Inferior parietal cortex (tissue), 1 donor: ENCODE measurements at regions not wholly inside any gene's neighbourhood (a gene's known extent, or its start where the extent isn't known, plus 50 kb on each side); places are given as distances from the start of the nearest gene placed in this dataset.
"Not testable (repeated sequence)": the region's sequence is repeated elsewhere in the genome, so short reads cannot be mapped to it uniquely, and the experiment has no call there.

Experiments used
- DNase-seq: peaks from one replicate; pipeline ENCODE4 v3.0.0-alpha.2; 2016; ENCODE audit errors: extremely low spot score

DNA sequence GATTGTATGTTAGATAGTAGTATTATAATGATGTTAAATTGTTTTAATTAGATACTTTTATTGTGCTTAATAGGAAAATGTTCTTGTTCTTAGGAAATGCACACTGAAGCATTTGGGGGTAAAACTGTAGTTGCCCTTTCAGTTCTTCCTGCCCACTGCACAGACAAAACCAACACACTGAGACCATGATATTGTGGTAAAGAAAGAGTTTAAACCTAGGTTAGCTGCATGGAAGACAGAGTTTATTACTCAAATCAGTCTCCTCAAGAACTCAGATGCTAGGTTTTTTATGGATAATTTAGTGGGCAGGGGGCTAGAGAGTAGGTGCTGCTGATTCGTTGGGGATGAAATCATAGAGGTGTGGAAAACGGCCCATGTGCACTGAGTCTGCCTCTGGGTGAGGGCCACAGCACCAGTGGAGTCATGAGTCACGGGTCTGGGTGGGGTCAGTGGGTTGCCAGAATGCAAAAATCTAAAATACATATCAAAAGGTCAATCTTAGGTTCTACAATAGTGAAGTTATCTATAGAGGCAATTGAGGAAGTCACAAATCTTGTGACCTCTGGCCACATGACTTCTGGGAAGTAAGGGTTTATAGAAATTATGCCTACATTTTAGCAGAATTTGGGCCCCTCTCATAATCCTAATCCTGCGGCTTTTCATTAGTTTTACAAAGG, 124.8 kb upstream of the FOXN2 start:
- no peak for DNase-seq

DNA sequence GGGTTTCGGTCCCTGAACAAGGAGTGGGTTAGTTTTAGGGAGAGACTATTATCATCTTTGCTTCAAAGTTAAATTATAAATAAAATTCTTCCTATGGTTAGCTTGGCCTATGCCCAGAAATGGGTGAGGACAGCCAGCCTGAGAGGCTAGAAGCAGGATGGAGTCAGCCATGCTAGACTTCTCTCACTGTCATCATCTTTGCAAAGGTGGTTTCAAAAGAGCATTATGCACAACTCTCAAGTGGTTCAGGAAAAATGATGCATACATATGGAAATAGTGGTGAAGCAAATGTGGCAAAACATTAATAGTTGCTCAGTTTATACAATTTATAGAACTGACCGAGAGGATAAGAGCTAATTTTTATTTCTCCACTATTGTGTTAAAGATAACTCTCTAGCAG, 124.3 kb upstream of the FOXN2 start:
- no peak for DNase-seq

DNA sequence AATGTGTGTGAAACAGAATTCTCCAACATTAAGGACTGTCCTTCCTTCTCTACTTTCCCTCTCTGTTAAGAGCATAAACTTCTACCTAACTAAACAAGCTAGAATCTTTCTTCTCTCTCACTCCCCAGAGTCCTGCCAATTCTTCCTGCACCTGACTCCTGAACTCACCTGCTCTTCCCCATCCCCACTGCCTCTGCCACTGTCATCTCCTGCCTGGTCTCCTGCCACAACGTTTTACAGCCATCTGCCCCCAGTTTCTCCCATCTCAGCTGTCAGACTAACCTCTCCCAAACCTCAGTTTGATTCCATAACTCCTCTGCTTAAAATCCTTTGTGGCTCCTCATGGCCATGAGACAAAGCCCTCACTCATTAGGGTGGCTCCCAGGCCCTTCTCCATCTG, 119.8 kb upstream of the FOXN2 start:
- DNase-seq: no peak

DNA sequence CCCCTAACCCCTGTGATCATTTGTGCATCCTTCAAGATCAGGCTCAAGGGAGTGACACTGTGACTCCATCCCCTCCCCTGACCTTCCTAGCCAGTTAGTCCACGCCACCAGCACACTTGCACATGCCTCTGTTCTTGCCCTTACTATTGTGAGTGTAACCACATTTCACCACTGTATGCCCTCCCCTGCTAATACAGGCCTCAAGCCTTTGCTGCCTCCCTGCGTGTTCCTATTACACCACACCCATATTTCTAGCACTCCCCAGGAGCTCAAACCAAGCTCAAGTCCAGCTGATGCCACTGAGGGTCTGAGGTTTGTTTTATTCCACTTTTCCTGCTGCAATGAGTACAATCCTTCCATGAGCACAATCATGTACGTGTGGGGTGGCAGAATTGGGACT, 119.3 kb upstream of the FOXN2 start:
- no peak for DNase-seq

DNA sequence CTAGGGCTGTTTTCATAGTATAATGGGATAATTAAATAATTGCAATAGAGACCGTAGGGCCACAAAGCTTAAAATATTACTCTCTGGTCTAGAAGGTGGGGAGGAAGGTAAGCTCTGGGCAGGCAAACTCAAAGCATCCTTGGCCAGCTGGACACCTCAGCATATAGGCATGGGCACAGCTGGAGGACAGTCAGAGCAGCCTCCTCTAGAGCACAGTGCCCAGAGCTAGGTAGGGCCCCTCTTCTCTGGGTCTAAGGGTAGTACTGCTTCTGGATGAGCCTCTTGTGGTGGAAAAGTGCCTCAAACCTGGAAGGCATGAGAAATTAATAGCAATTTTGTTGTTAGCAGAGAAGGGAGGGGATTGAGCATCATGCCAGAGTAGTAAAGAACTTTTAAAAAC, 116.9 kb upstream of the FOXN2 start:
- DNase-seq: no peak

DNA sequence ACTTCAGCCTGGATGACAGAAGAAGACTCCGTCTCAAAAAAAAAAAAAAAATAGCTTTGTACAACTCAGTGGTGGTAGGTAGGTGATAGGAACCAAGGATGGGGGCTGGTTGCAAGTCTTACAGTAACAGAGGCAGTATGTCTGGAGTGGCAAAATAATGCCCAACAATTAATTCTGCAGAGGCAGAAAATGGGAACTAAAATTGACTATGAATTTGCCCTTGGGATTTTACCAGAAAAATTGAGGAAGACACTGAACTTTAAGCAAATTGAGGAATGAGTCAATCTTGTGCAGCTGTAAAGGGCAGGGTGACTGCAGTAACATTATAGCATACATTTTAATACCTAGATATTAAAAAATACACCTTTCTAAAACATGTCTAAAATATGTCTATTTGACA, 116.1 kb upstream of the FOXN2 start:
- no peak for DNase-seq

DNA sequence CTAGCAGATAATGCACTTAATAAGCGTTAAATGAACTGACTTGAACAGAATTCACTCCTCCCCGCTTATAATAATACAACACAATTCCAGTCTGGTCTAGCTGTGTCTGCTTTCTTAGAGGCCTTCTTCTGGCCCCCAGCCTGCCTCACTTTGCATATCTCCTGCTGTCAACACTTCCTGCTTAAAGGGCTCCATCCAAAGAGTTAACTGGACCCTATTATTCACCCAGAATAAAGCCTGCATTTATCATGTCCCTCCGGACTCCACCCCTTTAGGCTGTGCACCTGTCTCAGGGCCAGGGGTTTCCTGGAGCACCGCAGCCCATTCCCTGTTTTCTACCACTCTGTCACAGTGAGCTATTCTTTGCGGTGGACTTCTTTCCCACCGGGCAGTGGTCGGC, 115.4 kb upstream of the FOXN2 start:
- DNase-seq: no peak

DNA sequence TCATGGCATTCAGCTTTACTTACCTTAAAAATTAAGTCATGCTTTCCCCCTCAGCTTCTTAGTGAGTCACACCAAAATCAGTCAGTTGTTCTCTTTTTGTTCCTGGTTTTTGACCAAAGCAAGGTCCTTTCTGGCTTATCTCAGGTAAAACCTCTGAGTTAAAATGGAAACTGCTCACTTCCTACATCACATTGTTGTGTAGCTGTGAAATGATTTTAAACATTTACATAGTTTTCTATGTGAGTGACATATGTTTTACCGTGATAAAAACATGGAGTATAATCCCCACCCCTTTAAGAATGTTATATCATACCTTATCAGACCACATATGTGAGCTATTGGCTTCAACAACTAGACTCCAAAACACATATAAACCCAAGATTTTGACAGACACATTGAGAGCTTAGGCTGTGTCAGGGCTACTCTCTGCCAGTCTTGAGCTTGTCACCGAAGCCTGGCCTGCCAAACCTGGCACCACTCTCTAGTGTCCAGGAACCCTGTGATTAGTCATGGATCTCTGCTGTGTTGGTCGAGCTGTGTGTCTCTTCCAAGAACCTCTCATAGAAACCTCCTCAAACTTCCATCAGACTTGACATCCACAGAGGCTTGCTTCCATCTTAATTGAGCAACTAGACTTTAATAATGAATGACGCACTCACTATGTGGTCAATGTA, 113.7 kb upstream of the FOXN2 start:
- no peak for DNase-seq

DNA sequence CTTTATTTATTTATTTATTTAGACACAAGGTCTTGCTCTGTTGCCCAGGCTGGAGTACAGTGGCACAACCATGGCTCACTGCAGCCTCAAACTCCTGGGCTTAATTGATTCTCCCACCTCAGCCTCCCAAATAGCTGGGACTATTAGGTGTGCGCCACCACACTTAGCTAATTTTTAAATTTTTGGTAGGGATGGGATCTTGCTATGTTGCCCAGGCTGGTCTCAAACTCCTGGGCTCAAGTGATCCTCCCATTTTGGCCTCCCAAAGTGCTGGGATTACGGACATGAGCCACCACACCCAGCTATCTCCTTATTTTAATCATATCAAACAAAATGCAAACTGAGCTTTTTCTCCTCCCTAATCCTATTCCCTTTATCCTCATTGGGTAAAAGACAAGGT, 113.0 kb upstream of the FOXN2 start:
- not testable (repeated sequence) for DNase-seq

DNA sequence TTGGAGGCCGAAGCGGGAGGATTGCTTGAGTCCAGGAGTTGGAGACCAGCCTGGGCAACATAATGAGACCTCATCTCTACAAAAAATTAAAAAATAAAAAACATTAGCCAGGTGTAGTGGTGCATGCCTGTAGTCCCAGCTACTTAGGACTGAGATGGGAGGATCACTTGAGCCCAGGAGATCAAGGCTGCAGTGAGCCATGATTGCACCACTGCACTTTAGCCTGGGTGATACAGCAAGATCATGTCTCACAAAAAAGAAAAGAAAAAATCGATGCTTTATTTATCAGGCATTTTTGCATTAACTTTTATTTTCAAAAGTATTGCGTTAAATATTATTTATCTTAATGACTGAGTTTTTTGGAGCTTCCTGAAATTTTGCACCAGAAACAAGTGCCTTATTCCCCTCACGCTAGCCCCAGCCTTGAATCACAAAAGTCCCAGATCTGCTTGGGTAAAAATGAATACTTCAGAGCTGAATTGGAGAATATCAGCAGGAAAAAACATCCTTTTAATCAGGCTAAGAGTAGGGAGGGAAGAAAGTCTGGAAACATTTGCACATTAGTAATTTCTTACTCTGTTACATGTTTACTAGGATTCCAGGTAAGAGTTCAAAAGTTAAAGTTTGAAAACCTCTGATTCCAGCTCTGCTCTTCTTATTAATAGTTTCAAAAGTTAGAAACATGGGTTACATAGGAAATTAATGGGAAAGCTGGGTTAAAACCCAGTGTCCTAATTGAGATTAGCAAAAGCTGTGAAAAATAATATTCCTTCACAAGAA, 111.4 kb upstream of the FOXN2 start:
- DNase-seq: no peak

DNA sequence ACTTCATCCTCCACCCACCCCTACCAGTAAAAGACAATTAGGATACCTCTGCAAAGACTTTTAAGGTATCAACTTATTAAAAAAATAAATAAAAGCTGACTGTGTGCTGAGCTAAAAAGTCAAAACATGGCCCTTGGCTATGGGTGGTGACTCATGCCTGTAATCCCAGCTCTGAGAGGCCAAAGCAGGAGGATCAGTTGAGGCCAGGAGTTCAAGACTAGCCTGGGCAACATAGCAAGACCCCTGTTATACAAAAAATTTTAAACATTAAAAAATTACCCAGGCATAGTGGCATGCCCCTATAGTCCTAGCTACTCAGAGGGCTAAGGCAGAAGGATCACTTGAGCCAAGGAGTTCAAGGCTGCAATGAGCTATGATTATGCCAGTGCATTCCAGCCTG, 110.8 kb upstream of the FOXN2 start:
- no peak for DNase-seq

DNA sequence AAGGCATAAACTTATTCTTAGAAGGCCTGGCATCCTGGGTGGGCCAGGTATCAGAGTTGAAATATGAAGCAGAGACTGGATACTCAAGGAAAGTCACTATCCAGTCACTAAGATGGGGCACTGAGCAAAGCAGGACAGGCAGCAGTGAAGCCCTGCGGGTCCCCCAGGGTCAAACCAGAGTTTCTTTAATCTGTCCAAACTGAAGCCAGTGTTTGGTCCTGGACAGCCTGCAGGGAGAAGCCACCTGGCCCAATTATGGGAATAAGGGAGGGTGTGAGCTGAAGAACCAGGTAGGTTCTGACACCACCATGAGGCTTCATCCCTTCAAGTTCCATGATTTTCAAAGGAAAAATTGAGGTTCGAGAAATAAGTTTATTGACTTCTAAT, 109.7 kb upstream of the FOXN2 start:
- no peak for DNase-seq

DNA sequence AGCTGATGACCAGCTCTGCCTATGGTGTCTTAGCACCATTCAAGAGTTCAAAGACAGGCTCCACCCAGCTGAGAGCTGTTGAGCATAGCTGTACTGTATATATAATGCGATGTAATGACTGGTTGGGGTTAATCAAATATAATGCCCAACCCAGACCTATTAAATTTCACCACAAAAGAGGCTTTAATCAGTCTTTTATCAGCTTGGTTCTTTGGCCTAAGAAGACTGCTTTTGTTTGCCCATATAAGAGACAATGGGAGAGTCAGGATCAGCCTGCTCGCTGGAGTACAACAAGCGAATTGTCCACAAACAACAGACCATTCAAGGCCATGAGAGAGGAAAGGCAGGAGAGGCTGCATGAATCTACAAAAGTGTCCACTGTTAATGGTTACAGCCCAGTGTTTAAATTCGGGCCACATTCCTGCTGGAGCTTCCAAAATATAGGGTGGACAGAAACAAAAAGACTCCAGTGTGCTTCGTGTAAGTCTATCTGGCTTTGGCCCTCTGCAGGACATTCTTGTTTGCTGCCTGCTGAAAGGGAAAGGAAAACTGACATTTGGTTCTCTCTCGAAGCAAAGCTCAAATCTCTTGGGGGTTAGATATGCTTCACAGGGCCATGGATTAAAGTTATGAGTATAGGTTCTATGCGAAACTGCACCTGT, 109.2 kb upstream of the FOXN2 start:
- peak; percentile 93 for DNase-seq

DNA sequence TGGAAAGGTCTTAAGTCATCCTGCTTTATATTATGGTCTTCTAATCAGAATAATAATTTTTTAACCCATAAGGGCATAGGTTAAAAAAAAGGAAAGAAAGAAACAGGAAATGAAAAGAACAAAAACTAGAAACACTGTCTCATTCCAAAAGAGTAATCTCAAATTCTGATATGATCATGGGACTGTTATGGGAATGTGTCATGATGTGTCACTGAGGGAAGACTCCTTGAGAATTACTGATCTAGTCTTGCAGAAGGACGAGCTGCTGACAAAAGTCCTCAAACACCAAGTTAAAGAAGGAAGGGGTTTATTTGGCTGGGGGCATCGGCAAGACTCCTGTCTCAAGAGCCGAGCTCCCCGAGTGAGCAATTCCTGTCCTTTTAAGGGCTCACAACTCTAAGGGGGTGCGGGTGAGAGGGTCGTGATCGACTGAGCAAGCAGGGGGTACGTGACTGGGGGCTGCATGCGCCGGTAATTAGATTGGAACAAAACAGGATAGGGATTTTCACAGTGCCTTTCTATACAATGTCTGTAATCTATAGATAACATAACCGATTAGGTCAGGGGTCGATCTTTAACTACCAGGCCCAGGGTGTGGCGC, 108.3 kb upstream of the FOXN2 start:
- DNase-seq: not testable (repeated sequence)

DNA sequence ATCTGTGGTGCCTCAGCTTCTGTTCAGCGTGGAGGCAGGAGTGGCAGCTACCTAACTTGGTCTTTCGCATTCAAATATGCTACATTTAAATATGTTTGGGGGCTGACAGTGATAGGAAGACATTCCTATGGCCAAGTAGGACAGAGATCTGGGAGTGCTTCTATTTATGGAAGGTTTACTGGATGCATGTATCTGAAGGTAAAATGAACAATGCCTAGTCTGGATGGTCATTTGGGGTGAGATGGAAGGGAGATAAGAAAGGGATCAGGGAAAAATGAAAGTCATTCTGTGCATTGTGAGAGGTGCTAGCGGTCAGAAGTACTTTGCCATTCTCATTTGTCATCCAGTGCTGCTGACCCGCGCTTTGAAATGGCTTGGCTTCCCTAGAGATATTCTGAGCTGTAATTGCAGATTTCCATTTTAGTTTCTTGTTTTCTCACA, 107.3 kb upstream of the FOXN2 start:
- peak; percentile 32 for DNase-seq

DNA sequence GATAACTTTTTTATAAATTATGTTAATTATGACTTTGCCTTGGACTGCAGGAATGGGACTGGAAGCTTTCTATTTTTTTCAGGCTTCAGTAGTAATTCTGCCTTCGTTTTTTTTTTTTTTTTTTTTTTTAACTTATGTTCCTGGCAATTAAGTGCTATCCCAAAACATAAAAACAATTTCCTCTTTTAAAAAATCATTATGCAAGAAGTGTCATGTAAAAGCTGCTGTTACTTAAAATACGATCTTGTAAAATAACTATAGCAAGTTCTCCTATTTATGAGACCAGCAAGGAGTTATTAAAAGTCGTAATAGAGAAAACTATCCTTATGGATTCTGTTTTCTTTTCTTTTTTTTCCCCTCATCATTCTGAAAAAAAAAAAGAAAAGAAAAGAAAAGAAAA, 106.6 kb upstream of the FOXN2 start:
- DNase-seq: no peak

DNA sequence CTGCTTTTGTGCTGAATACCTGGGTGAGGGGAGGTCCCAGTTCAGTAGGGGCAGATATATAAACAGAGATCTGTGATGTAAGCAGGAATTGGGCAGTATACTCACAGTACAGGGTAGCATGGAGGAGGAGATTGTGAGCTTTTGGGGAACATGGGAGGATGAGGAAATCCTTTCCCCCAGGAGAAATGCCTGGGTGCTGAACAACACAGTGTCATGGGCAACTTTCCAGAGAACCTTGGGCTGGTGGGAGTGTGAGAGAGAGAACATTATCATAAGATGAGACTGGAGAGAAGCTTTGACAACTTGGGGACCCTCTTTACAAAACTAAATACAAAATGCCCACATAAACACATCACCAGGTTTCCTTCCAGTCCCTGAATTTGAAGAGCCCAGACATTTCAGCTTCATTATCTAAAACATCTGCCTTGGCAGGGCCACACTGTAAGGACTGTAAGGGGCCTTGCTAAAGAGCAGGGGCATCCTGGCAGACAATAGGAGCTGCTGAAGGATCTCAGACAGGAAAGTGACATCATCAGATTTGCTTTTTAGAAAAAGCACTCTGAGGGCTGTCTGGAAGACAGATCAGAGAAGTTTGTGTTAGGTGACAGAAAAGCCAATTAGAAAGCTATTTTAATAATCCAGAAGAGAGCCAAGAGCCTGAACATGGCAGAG, 105.1 kb upstream of the FOXN2 start:
- no peak for DNase-seq

DNA sequence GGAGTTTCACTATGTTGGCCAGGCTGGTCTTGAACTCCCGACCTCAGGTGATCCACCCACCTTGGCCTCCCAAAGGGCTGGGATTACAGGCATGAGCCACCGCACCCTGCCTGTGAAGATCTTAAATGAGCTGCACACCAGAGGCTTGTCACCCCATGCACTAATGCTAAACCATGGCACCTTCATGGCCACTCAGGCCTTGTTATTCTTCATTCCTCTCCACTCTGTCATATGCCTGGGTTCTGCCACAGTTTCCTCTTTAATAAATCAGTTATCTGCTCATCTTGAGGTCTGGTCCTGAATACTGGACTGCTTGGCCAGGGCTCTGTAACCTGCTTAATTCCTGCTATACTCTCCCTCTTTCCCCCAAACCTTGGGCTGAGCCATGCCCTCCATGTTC, 104.3 kb upstream of the FOXN2 start:
- DNase-seq: no peak

DNA sequence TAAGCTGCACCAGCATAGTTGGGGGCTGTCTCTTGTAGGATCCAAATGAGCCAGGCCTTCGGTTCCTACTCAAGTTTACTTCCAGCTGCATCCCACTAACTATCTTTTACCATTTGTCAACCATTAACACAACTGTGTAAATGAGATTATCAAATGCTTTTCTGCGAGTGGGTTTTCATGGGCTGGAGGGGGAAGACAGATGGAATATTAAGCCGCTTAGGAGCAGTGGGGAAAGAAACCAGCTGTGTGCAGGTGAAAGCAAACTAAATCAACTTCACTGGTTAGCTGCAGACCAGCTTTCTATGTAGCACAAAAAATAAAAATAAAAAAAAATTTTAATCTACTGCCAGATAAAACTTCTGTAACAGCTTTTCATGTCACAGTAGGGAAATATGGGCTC, 100.8 kb upstream of the FOXN2 start:
- no peak for DNase-seq

DNA sequence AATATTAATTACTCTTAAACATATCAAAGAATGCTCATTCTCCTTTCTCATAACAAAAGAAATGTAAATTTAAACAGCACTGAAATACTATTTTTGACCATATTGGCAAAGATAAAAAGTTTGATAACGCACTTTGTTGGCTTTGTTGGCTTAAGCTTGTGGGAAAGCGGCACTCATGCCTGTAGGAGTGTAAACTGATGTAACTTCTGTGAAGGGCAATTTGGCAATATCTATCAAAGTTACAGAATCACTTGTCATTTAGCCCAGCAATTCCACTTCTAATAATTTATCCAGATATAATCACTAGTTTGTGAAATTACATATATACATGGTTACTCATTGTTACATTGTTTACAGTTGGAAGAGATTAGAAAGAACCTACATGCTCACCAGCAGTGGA, 96.3 kb upstream of the FOXN2 start:
- DNase-seq: no peak

DNA sequence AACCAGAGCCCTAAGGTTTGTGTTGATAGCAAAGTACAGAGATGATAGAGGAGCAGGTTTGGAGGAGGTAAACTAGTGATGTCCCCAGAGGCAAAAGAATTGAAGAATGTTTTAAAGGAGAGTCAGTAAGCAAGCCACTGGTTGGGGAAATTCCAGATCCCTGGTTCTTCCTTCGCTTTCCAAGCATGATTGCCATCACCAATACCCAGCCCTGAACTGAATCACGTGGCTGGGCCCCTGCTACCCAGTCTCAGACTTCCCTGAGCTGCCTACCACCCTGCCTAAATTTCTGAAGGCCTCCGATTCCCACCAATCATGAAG, 95.3 kb upstream of the FOXN2 start:
- no peak for DNase-seq
